GM12878 (cell line): ENCODE measurements at regions not wholly inside any gene's neighbourhood (a gene's known extent, or its start where the extent isn't known, plus 50 kb on each side); places are given as distances from the start of the nearest gene placed in this dataset.

Experiments used
- ATAC-seq: fragments of 200-7000 bp; cut with Tn5 transposase; 3 replicates; pipeline ENCODE4 v1.9.1; 2020; ENCODE audit warnings: mild to moderate bottlenecking, moderate library complexity
- BruUV-seq: library from RNA; stranded (reverse); fragments of 400-500 nt; replicated peaks from 2 replicates; lab custom pipeline; 2021; lab: Mats Ljungman, UMichigan
- CTCF ChIA-PET: fragments of 300-600 bp; sonication (Branson Sonifier 250); formaldehyde crosslinking; extraction: SDS; loops from one replicate; lab custom pipeline; 2021; ENCODE audit warnings: inconsistent platforms; lab: Yijun Ruan, JAX
- POLR2A ChIA-PET: fragments of 350-600 bp; formaldehyde crosslinking; extraction: SDS; loops from one replicate; lab custom pipeline; 2021; ENCODE audit warnings: inconsistent platforms; lab: Charles Lee
- RAD21 ChIA-PET: fragments of 300-600 bp; sonication (Branson Sonifier 250); formaldehyde crosslinking; loops from one replicate; lab custom pipeline; 2023; ENCODE audit warnings: antibody characterized with exemption; ENCODE audit not compliant: unreplicated experiment; lab: Charles Lee
- SMC1A ChIA-PET: fragments of 300-600 bp; sonication (Branson Sonifier 250); formaldehyde crosslinking; loops from one replicate; lab custom pipeline; 2023; ENCODE audit not compliant: unreplicated experiment, uncharacterized antibody; lab: Charles Lee
- DNase-seq: peaks from one replicate; pipeline ENCODE4 v3.0.0-alpha.2; 2011; ENCODE audit warnings: low read depth, low spot score
- FAIRE-seq: peaks from 3 replicates; lab custom pipeline; 2011; peaks lifted over from hg19 to GRCh38; lab: Jason Lieb, UNC
- H2AFZ ChIP-seq: 2 replicates; pipeline ENCODE4 v1.6.0; 2011; ENCODE audit warnings: low read depth, low read length, control low read depth; ENCODE audit not compliant: control insufficient read depth
- H3K27ac ChIP-seq: 2 replicates; pipeline ENCODE4 v1.5.1; 2011; ENCODE audit warnings: control low read depth; ENCODE audit not compliant: control insufficient read depth, insufficient read depth
- H3K27me3 ChIP-seq, 2 experiments: replicated peaks in 1 of 2; 2 replicates each; pipeline versions ENCODE4 v1.6.0 to v1.6.1; 2011; ENCODE audit warnings: low read length in 1 of 2; ENCODE audit not compliant: control insufficient read depth in 2 of 2, insufficient read depth in 2 of 2
- H3K36me3 ChIP-seq, 2 experiments: 2 replicates each; pipeline ENCODE4 v1.5.1; 2011; ENCODE audit warnings: low read length in 1 of 2; ENCODE audit not compliant: control insufficient read depth in 2 of 2, insufficient read depth in 2 of 2
- H3K4me1 ChIP-seq: 2 replicates; pipeline ENCODE4 v1.6.1; 2011; ENCODE audit warnings: mild to moderate bottlenecking, low read length, moderate library complexity, mixed read lengths; ENCODE audit not compliant: control insufficient read depth, insufficient read depth
- H3K4me2 ChIP-seq: 2 replicates; pipeline ENCODE4 v1.6.0; 2011; ENCODE audit warnings: control low read depth; ENCODE audit not compliant: control insufficient read depth, insufficient read depth
- H3K4me3 ChIP-seq: fragments of 200-600 bp; sonication (generic); 2 replicates; pipeline ENCODE4 v1.5.1; 2016
- H3K79me2 ChIP-seq: 2 replicates; pipeline ENCODE4 v1.6.0; 2011; ENCODE audit warnings: low read length; ENCODE audit not compliant: control insufficient read depth, insufficient read depth
- H3K9ac ChIP-seq: 2 replicates; pipeline ENCODE4 v1.8.0; 2011; ENCODE audit warnings: low read length, control low read depth, mixed read lengths; ENCODE audit not compliant: control insufficient read depth, insufficient read depth
- H3K9me3 ChIP-seq: replicated peaks from 3 replicates; pipeline ENCODE4 v1.5.1; 2011; ENCODE audit warnings: mild to moderate bottlenecking, low read length; ENCODE audit not compliant: control insufficient read depth, insufficient read depth
- H4K20me1 ChIP-seq: 2 replicates; pipeline ENCODE4 v1.6.0; 2011; ENCODE audit not compliant: control insufficient read depth, insufficient read depth
- MAX ChIP-seq: IDR thresholded peaks from 2 replicates; pipeline ENCODE4 v1.6.1; 2012; ENCODE audit warnings: low read depth, low read length, improper control_type of control experiment
- NR2C1 ChIP-seq: fragments of 450-650 bp; IDR thresholded peaks from 2 replicates; pipeline ENCODE4 v1.6.1; 2017; ENCODE audit warnings: antibody characterized with exemption, mild to moderate bottlenecking, moderate library complexity
- NR2C2 ChIP-seq: IDR thresholded peaks from 2 replicates; pipeline ENCODE4 v1.6.1; 2011; ENCODE audit warnings: borderline replicate concordance, low read depth; ENCODE audit not compliant: control insufficient read depth, insufficient read length
- RELA ChIP-seq: fragments of 450-650 bp; IDR thresholded peaks from 2 replicates; pipeline ENCODE4 v1.8.0; 2014; ENCODE audit warnings: borderline replicate concordance; ENCODE audit not compliant: partially characterized antibody
- SMC3 ChIP-seq: IDR thresholded peaks from 2 replicates; pipeline ENCODE4 v1.6.1; 2011; ENCODE audit warnings: low read length, improper control_type of control experiment, borderline replicate concordance
- SREBF1 ChIP-seq: IDR thresholded peaks from 2 replicates; pipeline ENCODE4 v1.6.1; 2012; ENCODE audit warnings: mild to moderate bottlenecking, low read length
- ZNF24 ChIP-seq: fragments of 450-650 bp; IDR thresholded peaks from 2 replicates; pipeline ENCODE4 v1.6.1; 2017; ENCODE audit warnings: antibody characterized with exemption, mild to moderate bottlenecking
- WGBS: methylation state at CpG from one replicate; pipeline ENCODE4 v1.1.6; 2016; ENCODE audit warnings: low lambda C conversion rate; ENCODE audit not compliant: insufficient replicate concordance, insufficient coverage; ENCODE audit errors: missing lambda C conversion rate; 5-methylcytosine and 5-hydroxymethylcytosine counted together
- in situ Hi-C: fragments of 300-500 bp; cut with MboI; formaldehyde crosslinking; loops from 9 replicates; pipeline ENCODE4 v1.14.3; 2018; ENCODE audit warnings: mixed read lengths
- intact Hi-C: fragments of 100-400 bp; cut with micrococcal nuclease; formaldehyde crosslinking; loops from one replicate; pipeline ENCODE4 v1.14.2; 2022; ENCODE audit not compliant: unreplicated experiment

GRCh38 chr4:71659979-71660378 is 123.9 kb downstream of the GC start:
- H3K9ac ChIP-seq = no peak overlapping the region
- no peak overlapping the region for H2AFZ ChIP-seq
- CTCF ChIA-PET = interaction anchor here (0.7 kb wide), 1 partner anchor 10 kb away, joined by 3 read pairs; no protein-coding TSS in a partner anchor
- DNase-seq (no peak), ATAC-seq (no peak), FAIRE-seq (no peak)
- no peaks in the 10 kb centered on the region for H3K4me1 ChIP-seq
- intact Hi-C loops = no loop called here
- TF ChIP-seq NR2C1 (no peak), NR2C2 (no peak), SREBF1 (no peak), ZNF24 (no peak), RELA (no peak)
- H3K4me2 ChIP-seq = no peak overlapping the region
- H3K27me3 ChIP-seq = no peaks in the 10 kb centered on the region
- no peaks in the 10 kb centered on the region for H3K9me3 ChIP-seq
- RAD21 ChIA-PET = no interaction called here
- H3K4me3 ChIP-seq = no peak overlapping the region
- POLR2A ChIA-PET = no interaction called here
- no peaks in the 10 kb centered on the region for H3K79me2 ChIP-seq
- SMC1A ChIA-PET = interaction anchor here (1.1 kb wide), 1 partner anchor 20 kb away, joined by 3 read pairs; no protein-coding TSS in a partner anchor
- H4K20me1 ChIP-seq = no peaks in the 10 kb centered on the region
- 50% methylated on average over 2 of the region's 2 CpGs for WGBS
- no peaks in the 10 kb centered on the region for H3K36me3 ChIP-seq
- BruUV-seq = no TSS peak
- in situ Hi-C loops = no loop called here
- no peak overlapping the region for H3K27ac ChIP-seq

DNA sequence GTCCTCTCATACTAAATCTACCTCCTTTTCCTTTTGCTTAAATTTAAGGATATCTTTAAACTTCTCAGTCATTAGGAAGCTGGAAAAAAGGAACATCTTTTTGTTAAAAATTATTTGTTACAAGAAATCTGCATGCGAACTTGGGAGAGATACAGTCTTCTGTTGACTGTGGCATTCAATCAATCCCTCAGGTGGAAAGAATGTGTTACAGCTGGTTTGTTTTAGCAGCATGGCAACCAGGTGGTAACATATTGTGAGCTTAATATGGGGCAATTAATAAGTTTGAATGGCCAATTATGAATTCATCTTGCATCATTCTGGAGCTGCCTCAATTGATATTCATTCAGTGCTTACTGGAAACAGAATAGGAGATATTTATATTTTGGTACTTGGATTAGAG is 135.0 kb downstream of the GC start:
- ATAC-seq (no peak), FAIRE-seq (no peak), DNase-seq (no peak)
- POLR2A ChIA-PET = no interaction called here
- SMC1A ChIA-PET = interaction anchor here (0.6 kb wide), 1 partner anchor 475 kb away, joined by 3 read pairs; no protein-coding TSS in a partner anchor
- Histone ChIP-seq H3K9ac (no peak overlapping the region), H3K4me1 (no peaks in the 10 kb centered on the region), H2AFZ (no peak overlapping the region), H3K27ac (no peak overlapping the region), H3K27me3 (no peaks in the 10 kb centered on the region), H4K20me1 (no peaks in the 10 kb centered on the region), H3K79me2 (no peaks in the 10 kb centered on the region), H3K4me2 (no peak overlapping the region), H3K36me3 (no peaks in the 10 kb centered on the region), H3K9me3 (no peaks in the 10 kb centered on the region), H3K4me3 (no peak overlapping the region)
- no TSS peak for BruUV-seq
- RAD21 ChIA-PET = no interaction called here
- 76% methylated on average over 1 of the region's 1 CpG for WGBS
- intact Hi-C loops (no loop called here), in situ Hi-C loops (no loop called here)
- CTCF ChIA-PET = no interaction called here
- no peak for TF ChIP-seq MAX
- TF ChIP-seq SMC3 = no peak
